ENCODE measurements at regions not wholly inside any gene's neighbourhood (a gene's known extent, or its start where the extent isn't known, plus 50 kb on each side); places are given as distances from the start of the nearest gene placed in this dataset.
A peak's percentile ranks its signal among the peaks of the same experiment; 100 is the strongest.

GRCh38 chr3:153762411-153763235 lies 358.6 kb upstream of the ARHGEF26 start:
- H3K4me3 ChIP-seq (ENCODE audit: low read depth, low read length): no peak overlapping the region
- DNase-seq (ENCODE audit: low read depth): no peak
- in situ Hi-C loops (cut with HindIII; ENCODE audit: low sequenced_read_pairs): no loop called here
- TF ChIP-seq, protein P1, sequence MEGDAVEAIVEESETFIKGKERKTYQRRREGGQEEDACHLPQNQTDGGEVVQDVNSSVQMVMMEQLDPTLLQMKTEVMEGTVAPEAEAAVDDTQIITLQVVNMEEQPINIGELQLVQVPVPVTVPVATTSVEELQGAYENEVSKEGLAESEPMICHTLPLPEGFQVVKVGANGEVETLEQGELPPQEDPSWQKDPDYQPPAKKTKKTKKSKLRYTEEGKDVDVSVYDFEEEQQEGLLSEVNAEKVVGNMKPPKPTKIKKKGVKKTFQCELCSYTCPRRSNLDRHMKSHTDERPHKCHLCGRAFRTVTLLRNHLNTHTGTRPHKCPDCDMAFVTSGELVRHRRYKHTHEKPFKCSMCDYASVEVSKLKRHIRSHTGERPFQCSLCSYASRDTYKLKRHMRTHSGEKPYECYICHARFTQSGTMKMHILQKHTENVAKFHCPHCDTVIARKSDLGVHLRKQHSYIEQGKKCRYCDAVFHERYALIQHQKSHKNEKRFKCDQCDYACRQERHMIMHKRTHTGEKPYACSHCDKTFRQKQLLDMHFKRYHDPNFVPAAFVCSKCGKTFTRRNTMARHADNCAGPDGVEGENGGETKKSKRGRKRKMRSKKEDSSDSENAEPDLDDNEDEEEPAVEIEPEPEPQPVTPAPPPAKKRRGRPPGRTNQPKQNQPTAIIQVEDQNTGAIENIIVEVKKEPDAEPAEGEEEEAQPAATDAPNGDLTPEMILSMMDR (IDR thresholded peaks at IDR 0.05; ENCODE audit: low read depth, low read length, missing control alignments): no peak

GRCh38 chr3:153767601-153768560 lies 353.3 kb upstream of the ARHGEF26 start:
- in situ Hi-C loops (cut with HindIII; ENCODE audit: low sequenced_read_pairs): no loop called here
- TF ChIP-seq, protein P1 (IDR thresholded peaks at IDR 0.05; ENCODE audit: low read depth, low read length, missing control alignments): no peak
- DNase-seq (ENCODE audit: low read depth): no peak
- no peak overlapping the region for H3K4me3 ChIP-seq (ENCODE audit: low read depth, low read length)

GRCh38 chr3:153768561-153769469 lies 352.4 kb upstream of the ARHGEF26 start:
- TF ChIP-seq, protein P1 (IDR thresholded peaks at IDR 0.05; ENCODE audit: low read depth, low read length, missing control alignments): peak; percentile 83
- H3K4me3 ChIP-seq (ENCODE audit: low read depth, low read length): no peak overlapping the region
- in situ Hi-C loops (cut with HindIII; ENCODE audit: low sequenced_read_pairs): no loop called here
- peak; percentile 36 for DNase-seq (ENCODE audit: low read depth)

- in situ Hi-C loops (cut with HindIII; ENCODE audit: low sequenced_read_pairs): no loop called here
- no peak overlapping the region for H3K4me3 ChIP-seq (ENCODE audit: low read depth, low read length)
- no peak for DNase-seq (ENCODE audit: low read depth)
- TF ChIP-seq, protein P1 (IDR thresholded peaks at IDR 0.05; ENCODE audit: low read depth, low read length, missing control alignments): no peak
These were observed 338.1 kb upstream of the ARHGEF26 start for GRCh38 chr3:153783106-153783505.

- no peak for DNase-seq (ENCODE audit: low read depth)
- in situ Hi-C loops (cut with HindIII; ENCODE audit: low sequenced_read_pairs): no loop called here
- H3K4me3 ChIP-seq (ENCODE audit: low read depth, low read length): no peak overlapping the region
- TF ChIP-seq, protein P1 (IDR thresholded peaks at IDR 0.05; ENCODE audit: low read depth, low read length, missing control alignments): no peak
These were observed 337.3 kb upstream of the ARHGEF26 start for GRCh38 chr3:153783741-153784480.

All from astrocyte of the cerebellum (primary cell).